ENCODE measurements at regions not wholly inside any gene's neighbourhood (a gene's known extent, or its start where the extent isn't known, plus 50 kb on each side); places are given as distances from the start of the nearest gene placed in this dataset.

- no peak for TF ChIP-seq EZH2 (IDR thresholded peaks at IDR 0.05; ENCODE audit: borderline replicate concordance, low read length)
- no peak for TF ChIP-seq CTCF (conservative IDR thresholded peaks at IDR 0.05 in 1 of 2, IDR thresholded peaks at IDR 0.05 in 1 of 2; ENCODE audit: extremely low read depth in 1 of 2, insufficient read depth in 1 of 2, low read depth in 1 of 2, low read length in 2 of 2)
Observed at GRCh38 chr9:16282718-16283117, 587.8 kb downstream of the BNC2 start.

Measured in mammary epithelial cell (primary cell).